ENCODE measurements at regions not wholly inside any gene's neighbourhood (a gene's known extent, or its start where the extent isn't known, plus 50 kb on each side); places are given as distances from the start of the nearest gene placed in this dataset.

DNA sequence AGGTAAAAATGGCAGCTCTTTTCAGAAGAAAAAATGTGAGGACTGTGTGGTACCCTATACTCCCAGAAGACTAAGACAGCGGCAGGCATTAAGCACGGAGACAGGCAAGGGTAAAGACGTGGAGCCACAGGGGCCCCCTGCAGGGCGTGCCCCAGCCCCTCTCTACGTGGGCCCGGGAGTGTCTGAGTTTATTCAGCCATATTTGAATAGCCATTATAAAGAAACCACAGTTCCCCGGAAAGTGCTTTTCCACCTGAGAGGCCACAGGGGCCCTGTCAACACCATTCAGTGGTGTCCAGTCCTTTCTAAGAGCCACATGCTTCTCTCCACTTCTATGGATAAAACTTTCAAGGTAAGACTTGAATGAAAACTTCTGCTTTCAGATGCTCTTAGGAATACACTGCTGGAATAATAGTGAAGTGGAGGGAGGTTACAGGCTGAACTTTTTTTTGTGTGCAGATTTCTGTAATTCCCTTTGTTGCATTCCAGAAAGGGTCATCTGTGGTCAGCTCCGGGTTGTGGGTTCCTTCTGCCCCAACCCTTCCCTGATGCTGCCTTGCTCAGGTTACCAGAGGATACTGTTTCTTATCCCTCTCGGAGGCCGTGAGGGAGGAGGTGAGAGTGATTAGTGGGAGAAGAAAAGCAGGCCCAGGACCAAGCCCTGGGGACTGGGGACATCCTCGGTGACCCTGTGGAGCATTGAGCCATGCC lies 58.4 kb downstream of the SLC25A47 start:
- 87% methylated on average over 11 of the region's 11 CpGs for WGBS
- H3K27me3 ChIP-seq (ENCODE audit: control insufficient read depth in 4 of 4, insufficient read depth in 4 of 4, low read length in 3 of 4), result no peaks in the 10 kb centered on the region
- H3K4me3 ChIP-seq (ENCODE audit: low read depth in 1 of 3, low read length in 3 of 3), result no peak overlapping the region
- H3K9ac ChIP-seq (ENCODE audit: low read depth in 1 of 2, low read length in 2 of 2), result no peak overlapping the region
- TF ChIP-seq YY1 (IDR thresholded peaks at IDR 0.05) (no peak), NR2F2 (IDR thresholded peaks at IDR 0.05) (no peak), FOXA2 (IDR thresholded peaks at IDR 0.05) (no peak), TAF1 (conservative IDR thresholded peaks at IDR 0.05) (no peak), RXRA (IDR thresholded peaks at IDR 0.05) (no peak), HNF4G (IDR thresholded peaks at IDR 0.05) (no peak), JUND (IDR thresholded peaks at IDR 0.05) (no peak), GABPA (IDR thresholded peaks at IDR 0.05 in 1 of 2, conservative IDR thresholded peaks at IDR 0.05 in 1 of 2) (no peak), EGR1 (IDR thresholded peaks at IDR 0.05; ENCODE audit: low read depth in 2 of 2) (no peak)
- TF ChIP-seq, protein P1, sequence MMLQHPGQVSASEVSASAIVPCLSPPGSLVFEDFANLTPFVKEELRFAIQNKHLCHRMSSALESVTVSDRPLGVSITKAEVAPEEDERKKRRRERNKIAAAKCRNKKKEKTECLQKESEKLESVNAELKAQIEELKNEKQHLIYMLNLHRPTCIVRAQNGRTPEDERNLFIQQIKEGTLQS (IDR thresholded peaks at IDR 0.05), result no peak
- TF ChIP-seq, protein P2, sequence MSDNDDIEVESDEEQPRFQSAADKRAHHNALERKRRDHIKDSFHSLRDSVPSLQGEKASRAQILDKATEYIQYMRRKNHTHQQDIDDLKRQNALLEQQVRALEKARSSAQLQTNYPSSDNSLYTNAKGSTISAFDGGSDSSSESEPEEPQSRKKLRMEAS (IDR thresholded peaks at IDR 0.05), result no peak
- TF ChIP-seq, protein P3, sequence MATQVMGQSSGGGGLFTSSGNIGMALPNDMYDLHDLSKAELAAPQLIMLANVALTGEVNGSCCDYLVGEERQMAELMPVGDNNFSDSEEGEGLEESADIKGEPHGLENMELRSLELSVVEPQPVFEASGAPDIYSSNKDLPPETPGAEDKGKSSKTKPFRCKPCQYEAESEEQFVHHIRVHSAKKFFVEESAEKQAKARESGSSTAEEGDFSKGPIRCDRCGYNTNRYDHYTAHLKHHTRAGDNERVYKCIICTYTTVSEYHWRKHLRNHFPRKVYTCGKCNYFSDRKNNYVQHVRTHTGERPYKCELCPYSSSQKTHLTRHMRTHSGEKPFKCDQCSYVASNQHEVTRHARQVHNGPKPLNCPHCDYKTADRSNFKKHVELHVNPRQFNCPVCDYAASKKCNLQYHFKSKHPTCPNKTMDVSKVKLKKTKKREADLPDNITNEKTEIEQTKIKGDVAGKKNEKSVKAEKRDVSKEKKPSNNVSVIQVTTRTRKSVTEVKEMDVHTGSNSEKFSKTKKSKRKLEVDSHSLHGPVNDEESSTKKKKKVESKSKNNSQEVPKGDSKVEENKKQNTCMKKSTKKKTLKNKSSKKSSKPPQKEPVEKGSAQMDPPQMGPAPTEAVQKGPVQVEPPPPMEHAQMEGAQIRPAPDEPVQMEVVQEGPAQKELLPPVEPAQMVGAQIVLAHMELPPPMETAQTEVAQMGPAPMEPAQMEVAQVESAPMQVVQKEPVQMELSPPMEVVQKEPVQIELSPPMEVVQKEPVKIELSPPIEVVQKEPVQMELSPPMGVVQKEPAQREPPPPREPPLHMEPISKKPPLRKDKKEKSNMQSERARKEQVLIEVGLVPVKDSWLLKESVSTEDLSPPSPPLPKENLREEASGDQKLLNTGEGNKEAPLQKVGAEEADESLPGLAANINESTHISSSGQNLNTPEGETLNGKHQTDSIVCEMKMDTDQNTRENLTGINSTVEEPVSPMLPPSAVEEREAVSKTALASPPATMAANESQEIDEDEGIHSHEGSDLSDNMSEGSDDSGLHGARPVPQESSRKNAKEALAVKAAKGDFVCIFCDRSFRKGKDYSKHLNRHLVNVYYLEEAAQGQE (IDR thresholded peaks at IDR 0.05), result no peak
- TF ChIP-seq, protein P4, sequence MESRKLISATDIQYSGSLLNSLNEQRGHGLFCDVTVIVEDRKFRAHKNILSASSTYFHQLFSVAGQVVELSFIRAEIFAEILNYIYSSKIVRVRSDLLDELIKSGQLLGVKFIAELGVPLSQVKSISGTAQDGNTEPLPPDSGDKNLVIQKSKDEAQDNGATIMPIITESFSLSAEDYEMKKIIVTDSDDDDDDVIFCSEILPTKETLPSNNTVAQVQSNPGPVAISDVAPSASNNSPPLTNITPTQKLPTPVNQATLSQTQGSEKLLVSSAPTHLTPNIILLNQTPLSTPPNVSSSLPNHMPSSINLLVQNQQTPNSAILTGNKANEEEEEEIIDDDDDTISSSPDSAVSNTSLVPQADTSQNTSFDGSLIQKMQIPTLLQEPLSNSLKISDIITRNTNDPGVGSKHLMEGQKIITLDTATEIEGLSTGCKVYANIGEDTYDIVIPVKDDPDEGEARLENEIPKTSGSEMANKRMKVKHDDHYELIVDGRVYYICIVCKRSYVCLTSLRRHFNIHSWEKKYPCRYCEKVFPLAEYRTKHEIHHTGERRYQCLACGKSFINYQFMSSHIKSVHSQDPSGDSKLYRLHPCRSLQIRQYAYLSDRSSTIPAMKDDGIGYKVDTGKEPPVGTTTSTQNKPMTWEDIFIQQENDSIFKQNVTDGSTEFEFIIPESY (IDR thresholded peaks at IDR 0.05), result no peak
- H3K4me1 ChIP-seq (ENCODE audit: control insufficient read depth in 4 of 4, insufficient read depth in 4 of 4, low read length in 3 of 4), result peaks cover 6 to 19% (median 14%) of the 10 kb centered on the region in 4 donors
- no peak overlapping the region for H3K27ac ChIP-seq (ENCODE audit: low read depth in 1 of 2, low read length in 2 of 2)
- no peak for DNase-seq (ENCODE audit: low spot score)
- H3K36me3 ChIP-seq (ENCODE audit: control insufficient read depth in 4 of 4, insufficient read depth in 3 of 4, low read depth in 1 of 4, low read length in 3 of 4), result peaks cover 0 to 2% (median 0%) of the 10 kb centered on the region in 4 donors
- H3K9me3 ChIP-seq (ENCODE audit: control insufficient read depth in 4 of 4, low read length in 3 of 4), result no peaks in the 10 kb centered on the region

DNA sequence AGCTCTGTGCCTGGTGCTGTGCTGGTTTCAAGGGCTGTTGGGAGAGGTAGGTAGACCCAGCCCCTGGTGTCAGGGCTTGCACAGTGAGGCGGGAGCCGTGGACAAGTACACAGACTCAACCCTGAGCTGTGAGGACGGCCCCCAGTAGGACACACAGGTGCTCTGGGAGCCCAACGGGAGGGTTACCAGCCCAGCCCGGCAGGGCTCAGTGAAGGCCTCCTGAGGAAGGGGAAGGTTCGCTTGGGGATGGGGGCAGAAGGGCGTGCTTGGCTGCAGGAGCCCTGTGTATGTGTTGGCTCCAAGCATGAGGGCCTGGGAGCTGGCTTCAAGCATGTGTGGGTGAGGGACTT lies 58.9 kb downstream of the SLC25A47 start:
- H3K9me3 ChIP-seq (ENCODE audit: control insufficient read depth in 4 of 4, low read length in 3 of 4), result no peaks in the 10 kb centered on the region
- TF ChIP-seq HNF4A (conservative IDR thresholded peaks at IDR 0.05) (no peak), TAF1 (conservative IDR thresholded peaks at IDR 0.05) (no peak), FOXA1 (IDR thresholded peaks at IDR 0.05) (no peak), GABPA (IDR thresholded peaks at IDR 0.05 in 1 of 2, conservative IDR thresholded peaks at IDR 0.05 in 1 of 2) (no peak), JUND (IDR thresholded peaks at IDR 0.05) (no peak), RAD21 (IDR thresholded peaks at IDR 0.05) (no peak), HNF4G (IDR thresholded peaks at IDR 0.05) (no peak), EGR1 (IDR thresholded peaks at IDR 0.05; ENCODE audit: low read depth in 2 of 2) (no peak), NR2F2 (IDR thresholded peaks at IDR 0.05) (no peak), SP1 (IDR thresholded peaks at IDR 0.05) (no peak), RXRA (IDR thresholded peaks at IDR 0.05) (no peak), FOXA2 (IDR thresholded peaks at IDR 0.05) (no peak)
- TF ChIP-seq, protein P5, sequence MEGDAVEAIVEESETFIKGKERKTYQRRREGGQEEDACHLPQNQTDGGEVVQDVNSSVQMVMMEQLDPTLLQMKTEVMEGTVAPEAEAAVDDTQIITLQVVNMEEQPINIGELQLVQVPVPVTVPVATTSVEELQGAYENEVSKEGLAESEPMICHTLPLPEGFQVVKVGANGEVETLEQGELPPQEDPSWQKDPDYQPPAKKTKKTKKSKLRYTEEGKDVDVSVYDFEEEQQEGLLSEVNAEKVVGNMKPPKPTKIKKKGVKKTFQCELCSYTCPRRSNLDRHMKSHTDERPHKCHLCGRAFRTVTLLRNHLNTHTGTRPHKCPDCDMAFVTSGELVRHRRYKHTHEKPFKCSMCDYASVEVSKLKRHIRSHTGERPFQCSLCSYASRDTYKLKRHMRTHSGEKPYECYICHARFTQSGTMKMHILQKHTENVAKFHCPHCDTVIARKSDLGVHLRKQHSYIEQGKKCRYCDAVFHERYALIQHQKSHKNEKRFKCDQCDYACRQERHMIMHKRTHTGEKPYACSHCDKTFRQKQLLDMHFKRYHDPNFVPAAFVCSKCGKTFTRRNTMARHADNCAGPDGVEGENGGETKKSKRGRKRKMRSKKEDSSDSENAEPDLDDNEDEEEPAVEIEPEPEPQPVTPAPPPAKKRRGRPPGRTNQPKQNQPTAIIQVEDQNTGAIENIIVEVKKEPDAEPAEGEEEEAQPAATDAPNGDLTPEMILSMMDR (IDR thresholded peaks at IDR 0.05; ENCODE audit: low read depth, low read length, missing input control), result no peak
- TF ChIP-seq, protein P2 (IDR thresholded peaks at IDR 0.05), result no peak
- TF ChIP-seq, protein P4 (IDR thresholded peaks at IDR 0.05), result no peak
- TF ChIP-seq, protein P1 (IDR thresholded peaks at IDR 0.05), result no peak
- no peaks in the 10 kb centered on the region for H3K27me3 ChIP-seq (ENCODE audit: control insufficient read depth in 4 of 4, insufficient read depth in 4 of 4, low read length in 3 of 4)
- peaks cover 4 to 14% (median 8%) of the 10 kb centered on the region in 4 donors for H3K4me1 ChIP-seq (ENCODE audit: control insufficient read depth in 4 of 4, insufficient read depth in 4 of 4, low read length in 3 of 4)
- no peak overlapping the region for H3K9ac ChIP-seq (ENCODE audit: low read depth in 1 of 2, low read length in 2 of 2)
- H3K27ac ChIP-seq (ENCODE audit: low read depth in 1 of 2, low read length in 2 of 2), result no peak overlapping the region
- no peak overlapping the region for H3K4me3 ChIP-seq (ENCODE audit: low read depth in 1 of 3, low read length in 3 of 3)
- peaks cover 0 to 2% (median 0%) of the 10 kb centered on the region in 4 donors for H3K36me3 ChIP-seq (ENCODE audit: control insufficient read depth in 4 of 4, insufficient read depth in 3 of 4, low read depth in 1 of 4, low read length in 3 of 4)
- 91% methylated on average over 7 of the region's 7 CpGs for WGBS
- DNase-seq (ENCODE audit: low spot score), result no peak

Data from liver (tissue), 8 donors.